Ishikawa (cell line): ENCODE measurements at regions not wholly inside any gene's neighbourhood (a gene's known extent, or its start where the extent isn't known, plus 50 kb on each side); places are given as distances from the start of the nearest gene placed in this dataset.

Source experiments
- CEBPB ChIP-seq: IDR thresholded peaks from 2 replicates; pipeline ENCODE4 v1.6.1; 2012
- CREB1 ChIP-seq: IDR thresholded peaks from 2 replicates; pipeline ENCODE4 v1.6.1; 2012; ENCODE audit warnings: low read depth
- EGR1 ChIP-seq: IDR thresholded peaks from 2 replicates; pipeline ENCODE4 v1.6.1; 2012
- EP300 ChIP-seq: IDR thresholded peaks from 2 replicates; pipeline ENCODE4 v1.6.1; 2012; ENCODE audit warnings: borderline replicate concordance
- FOXM1 ChIP-seq: IDR thresholded peaks from 2 replicates; pipeline ENCODE4 v1.6.1; 2012; ENCODE audit warnings: low read depth, borderline replicate concordance
- MAX ChIP-seq: IDR thresholded peaks from 2 replicates; pipeline ENCODE4 v1.6.1; 2012
- NFIC ChIP-seq: IDR thresholded peaks from 2 replicates; pipeline ENCODE4 v1.6.1; 2012
- RAD21 ChIP-seq: IDR thresholded peaks from 2 replicates; pipeline ENCODE4 v1.6.1; 2012; ENCODE audit warnings: low read depth
- REST ChIP-seq: IDR thresholded peaks from 2 replicates; pipeline ENCODE4 v1.6.1; 2012; ENCODE audit warnings: low read depth, mild to moderate bottlenecking
- TAF1 ChIP-seq: IDR thresholded peaks from 2 replicates; pipeline ENCODE4 v1.6.1; 2012; ENCODE audit warnings: low read depth, mild to moderate bottlenecking
- TCF12 ChIP-seq: IDR thresholded peaks from 2 replicates; pipeline ENCODE4 v1.6.1; 2012; ENCODE audit warnings: low read depth
- TEAD4 ChIP-seq: IDR thresholded peaks from 2 replicates; pipeline ENCODE4 v1.6.1; 2012
- USF1 ChIP-seq: IDR thresholded peaks from 2 replicates; pipeline ENCODE4 v1.6.1; 2012
- YY1 ChIP-seq: IDR thresholded peaks from 2 replicates; pipeline ENCODE4 v1.6.1; 2012; ENCODE audit warnings: low read depth
- ZBTB7A ChIP-seq: IDR thresholded peaks from 2 replicates; pipeline ENCODE4 v1.6.1; 2012; ENCODE audit warnings: low read depth

GRCh38 chr6:169918239-169918953, 167.0 kb downstream of the ERMARD start:
- TF ChIP-seq TEAD4 (no peak), CREB1 (no peak), TAF1 (no peak), EGR1 (no peak), MAX (no peak), RAD21 (no peak)

GRCh38 chr6:169917153-169917552, 165.7 kb downstream of the ERMARD start:
- no peak for TF ChIP-seq EP300
- TF ChIP-seq RAD21: no peak
- TF ChIP-seq TEAD4: no peak
- TF ChIP-seq TCF12: no peak

GRCh38 chr6:169915769-169916550, 164.5 kb downstream of the ERMARD start:
- TF ChIP-seq FOXM1 (no peak), YY1 (no peak), MAX (no peak), RAD21 (no peak)

GRCh38 chr6:169913096-169913638, 161.7 kb downstream of the ERMARD start:
- TF ChIP-seq USF1: no peak
- TF ChIP-seq NFIC: no peak
- TF ChIP-seq EP300: no peak

- TF ChIP-seq REST (no peak), YY1 (no peak), RAD21 (no peak), ZBTB7A (no peak)
Measured at GRCh38 chr6:169912266-169913095, 161.1 kb downstream of the ERMARD start.

GRCh38 chr6:169911264-169912263, 160.1 kb downstream of the ERMARD start:
- no peak for TF ChIP-seq MAX
- TF ChIP-seq FOXM1: no peak

GRCh38 chr6:169909113-169909512, 157.7 kb downstream of the ERMARD start:
- TF ChIP-seq TEAD4 (no peak), NFIC (no peak), CEBPB (no peak), TCF12 (no peak), REST (no peak), MAX (no peak), EGR1 (no peak), CREB1 (no peak), YY1 (no peak), USF1 (no peak), TAF1 (no peak)
